ENCODE measurements at regions not wholly inside any gene's neighbourhood (a gene's known extent, or its start where the extent isn't known, plus 50 kb on each side); places are given as distances from the start of the nearest gene placed in this dataset.
"Not testable (repeated sequence)": the region's sequence is repeated elsewhere in the genome, so short reads cannot be mapped to it uniquely, and the experiment has no call there.

GRCh38 chr10:3876350-3876962, 91.4 kb upstream of the KLF6 start:
- Histone ChIP-seq H3K9me3 (ENCODE audit: control insufficient read depth, low read length) (no peaks in the 10 kb centered on the region), H3K4me3 (ENCODE audit: low read length) (no peak overlapping the region), H3K27ac (ENCODE audit: low read length) (no peak overlapping the region), H3K4me1 (ENCODE audit: control insufficient read depth, insufficient read depth, low read length) (no peaks in the 10 kb centered on the region), H3K27me3 (ENCODE audit: control insufficient read depth, insufficient read depth) (no peaks in the 10 kb centered on the region)
- DNase-seq (no peak), ATAC-seq (no peak)
- intact Hi-C loops (cut with DNase I): no loop called here
- WGBS: 79% methylated on average over 8 of the region's 8 CpGs

- Histone ChIP-seq H3K4me3 (ENCODE audit: low read length) (no peak overlapping the region), H3K27me3 (ENCODE audit: control insufficient read depth, insufficient read depth) (no peaks in the 10 kb centered on the region), H3K27ac (ENCODE audit: low read length) (no peak overlapping the region), H3K4me1 (ENCODE audit: control insufficient read depth, insufficient read depth, low read length) (no peaks in the 10 kb centered on the region), H3K9me3 (ENCODE audit: control insufficient read depth, low read length) (no peaks in the 10 kb centered on the region)
- ATAC-seq (no peak), DNase-seq (no peak)
- WGBS: 90% methylated on average over 3 of the region's 3 CpGs
- intact Hi-C loops (cut with DNase I): no loop called here
Measured at GRCh38 chr10:3875842-3876235, 90.8 kb upstream of the KLF6 start.

GRCh38 chr10:3874990-3875841, 90.2 kb upstream of the KLF6 start:
- Histone ChIP-seq H3K27me3 (ENCODE audit: control insufficient read depth, insufficient read depth) (no peaks in the 10 kb centered on the region), H3K4me1 (ENCODE audit: control insufficient read depth, insufficient read depth, low read length) (no peaks in the 10 kb centered on the region), H3K9me3 (ENCODE audit: control insufficient read depth, low read length) (no peaks in the 10 kb centered on the region), H3K27ac (ENCODE audit: low read length) (no peak overlapping the region), H3K4me3 (ENCODE audit: low read length) (no peak overlapping the region)
- no peak for DNase-seq
- intact Hi-C loops (cut with DNase I): no loop called here
- peak in 1 of 2 donors; percentile 27 for ATAC-seq
- 62% methylated on average over 6 of the region's 6 CpGs for WGBS

- 88% methylated on average over 4 of the region's 4 CpGs for WGBS
- H3K9me3 ChIP-seq (ENCODE audit: control insufficient read depth, low read length); H3K4me1 ChIP-seq (ENCODE audit: control insufficient read depth, insufficient read depth, low read length); H3K27ac ChIP-seq (ENCODE audit: low read length); intact Hi-C loops (cut with DNase I); H3K27me3 ChIP-seq (ENCODE audit: control insufficient read depth, insufficient read depth); DNase-seq; ATAC-seq; H3K4me3 ChIP-seq (ENCODE audit: low read length): not testable (repeated sequence)
Measured at GRCh38 chr10:3874610-3874989, 89.6 kb upstream of the KLF6 start.

GRCh38 chr10:3873728-3874461, 88.9 kb upstream of the KLF6 start:
- no peak overlapping the region for H3K4me3 ChIP-seq (ENCODE audit: low read length)
- WGBS: 41% methylated on average over 7 of the region's 7 CpGs
- ATAC-seq (peak; percentile 65 to 74), DNase-seq (no peak)
- no peaks in the 10 kb centered on the region for H3K27me3 ChIP-seq (ENCODE audit: control insufficient read depth, insufficient read depth)
- H3K4me1 ChIP-seq (ENCODE audit: control insufficient read depth, insufficient read depth, low read length): no peaks in the 10 kb centered on the region
- H3K9me3 ChIP-seq (ENCODE audit: control insufficient read depth, low read length): no peaks in the 10 kb centered on the region
- intact Hi-C loops (cut with DNase I): no loop called here
- no peak overlapping the region for H3K27ac ChIP-seq (ENCODE audit: low read length)

- Histone ChIP-seq H3K27ac (ENCODE audit: low read length) (no peak overlapping the region), H3K9me3 (ENCODE audit: control insufficient read depth, low read length) (no peaks in the 10 kb centered on the region), H3K4me3 (ENCODE audit: low read length) (no peak overlapping the region), H3K27me3 (ENCODE audit: control insufficient read depth, insufficient read depth) (no peaks in the 10 kb centered on the region), H3K4me1 (ENCODE audit: control insufficient read depth, insufficient read depth, low read length) (no peaks in the 10 kb centered on the region)
- ATAC-seq: no peak
- DNase-seq: no peak
- WGBS: 87% methylated on average over 12 of the region's 12 CpGs
- intact Hi-C loops (cut with DNase I): no loop called here
Measured at GRCh38 chr10:3872712-3873329, 87.8 kb upstream of the KLF6 start.

- H3K4me1 ChIP-seq (ENCODE audit: control insufficient read depth, insufficient read depth, low read length): no peaks in the 10 kb centered on the region
- no peak for DNase-seq
- H3K9me3 ChIP-seq (ENCODE audit: control insufficient read depth, low read length): no peaks in the 10 kb centered on the region
- intact Hi-C loops (cut with DNase I): no loop called here
- no peak overlapping the region for H3K27ac ChIP-seq (ENCODE audit: low read length)
- H3K4me3 ChIP-seq (ENCODE audit: low read length): no peak overlapping the region
- no peak for ATAC-seq
- no peaks in the 10 kb centered on the region for H3K27me3 ChIP-seq (ENCODE audit: control insufficient read depth, insufficient read depth)
- WGBS: 96% methylated on average over 6 of the region's 6 CpGs
Measured at GRCh38 chr10:3871424-3871996, 86.5 kb upstream of the KLF6 start.

GRCh38 chr10:3869036-3869435, 84.0 kb upstream of the KLF6 start:
- ATAC-seq (no peak), DNase-seq (no peak)
- Histone ChIP-seq H3K27ac (ENCODE audit: low read length) (no peak overlapping the region), H3K4me1 (ENCODE audit: control insufficient read depth, insufficient read depth, low read length) (no peaks in the 10 kb centered on the region), H3K9me3 (ENCODE audit: control insufficient read depth, low read length) (no peaks in the 10 kb centered on the region), H3K4me3 (ENCODE audit: low read length) (no peak overlapping the region), H3K27me3 (ENCODE audit: control insufficient read depth, insufficient read depth) (no peaks in the 10 kb centered on the region)
- intact Hi-C loops (cut with DNase I): no loop called here

- Histone ChIP-seq H3K4me1 (ENCODE audit: control insufficient read depth, insufficient read depth, low read length) (no peaks in the 10 kb centered on the region), H3K9me3 (ENCODE audit: control insufficient read depth, low read length) (no peaks in the 10 kb centered on the region), H3K27me3 (ENCODE audit: control insufficient read depth, insufficient read depth) (no peaks in the 10 kb centered on the region), H3K27ac (ENCODE audit: low read length) (no peak overlapping the region), H3K4me3 (ENCODE audit: low read length) (no peak overlapping the region)
- DNase-seq (no peak), ATAC-seq (no peak)
- intact Hi-C loops (cut with DNase I): no loop called here
- 87% methylated on average over 6 of the region's 6 CpGs for WGBS
Measured at GRCh38 chr10:3868271-3868664, 83.3 kb upstream of the KLF6 start.

- Histone ChIP-seq H3K9me3 (ENCODE audit: control insufficient read depth, low read length) (no peaks in the 10 kb centered on the region), H3K4me3 (ENCODE audit: low read length) (no peak overlapping the region), H3K4me1 (ENCODE audit: control insufficient read depth, insufficient read depth, low read length) (no peaks in the 10 kb centered on the region), H3K27ac (ENCODE audit: low read length) (no peak overlapping the region), H3K27me3 (ENCODE audit: control insufficient read depth, insufficient read depth) (no peaks in the 10 kb centered on the region)
- no peak for DNase-seq
- no peak for ATAC-seq
- intact Hi-C loops (cut with DNase I): no loop called here
- WGBS: 78% methylated on average over 3 of the region's 3 CpGs
Measured at GRCh38 chr10:3867454-3868270, 82.7 kb upstream of the KLF6 start.
